SH-SY5Y (cell line): ENCODE measurements at regions not wholly inside any gene's neighbourhood (a gene's known extent, or its start where the extent isn't known, plus 50 kb on each side); places are given as distances from the start of the nearest gene placed in this dataset.

Experiments
- GATA2 ChIP-seq: IDR thresholded peaks from 2 replicates; pipeline ENCODE4 v1.6.1; 2011; ENCODE audit warnings: mild to moderate bottlenecking, low read depth, low read length
- GATA3 ChIP-seq: IDR thresholded peaks from 2 replicates; pipeline ENCODE4 v1.6.1; 2011; ENCODE audit warnings: low read depth, mild to moderate bottlenecking, low read length, moderate library complexity

- no peak for TF ChIP-seq GATA2
- no peak for TF ChIP-seq GATA3
Observed at GRCh38 chr2:66334237-66335029, 100.5 kb upstream of the MEIS1 start.
